H1 (cell line): ENCODE measurements at regions not wholly inside any gene's neighbourhood (a gene's known extent, or its start where the extent isn't known, plus 50 kb on each side); places are given as distances from the start of the nearest gene placed in this dataset.

Source experiments
- CBX5 ChIP-seq: fragments of 300-800, 300-1000 bp; sonication (generic); IDR thresholded peaks from 2 replicates; pipeline ENCODE4 v1.7.1; 2016; ENCODE audit warnings: antibody characterized with exemption, low read length, low read depth
- CEBPB ChIP-seq: IDR thresholded peaks from 2 replicates; pipeline ENCODE4 v1.6.1; 2012; ENCODE audit warnings: low read depth, low read length
- CHD1 ChIP-seq: IDR thresholded peaks from 2 replicates; pipeline ENCODE4 v1.6.1; 2012; ENCODE audit warnings: low read depth, low read length, improper control_type of control experiment
- CREB1 ChIP-seq: IDR thresholded peaks from 2 replicates; pipeline ENCODE4 v1.6.1; 2012; ENCODE audit warnings: inconsistent platforms
- EZH2 ChIP-seq: fragments of 200-600 bp; sonication (generic); IDR thresholded peaks from 2 replicates; pipeline ENCODE4 v1.7.1; 2012; ENCODE audit warnings: low read depth, mild to moderate bottlenecking, moderate library complexity, low read length, inconsistent platforms; ENCODE audit not compliant: severe bottlenecking
- JUN ChIP-seq: IDR thresholded peaks from 2 replicates; pipeline ENCODE4 v1.6.1; 2011; ENCODE audit warnings: low read depth, mild to moderate bottlenecking, improper control_type of control experiment, low read length
- POLR2A ChIP-seq, 2 experiments: IDR thresholded peaks; 1 replicate in 1 of 2; 2 replicates in 1 of 2; pipeline ENCODE4 v1.6.1; 2011; ENCODE audit warnings: low read depth in 2 of 2, low read length in 2 of 2, mild to moderate bottlenecking in 2 of 2; ENCODE audit errors: control extremely low read depth in 1 of 2
- TBP ChIP-seq: IDR thresholded peaks from 2 replicates; pipeline ENCODE4 v1.6.1; 2011; ENCODE audit warnings: low read depth, low read length, improper control_type of control experiment
- TCF12 ChIP-seq: IDR thresholded peaks from 2 replicates; pipeline ENCODE4 v1.6.1; 2011; ENCODE audit warnings: low read depth, mild to moderate bottlenecking, low read length
- ZNF274 ChIP-seq: IDR thresholded peaks from 2 replicates; pipeline ENCODE4 v1.7.0; 2012; ENCODE audit warnings: low read length, borderline replicate concordance; ENCODE audit errors: extremely low read depth
- TF ChIP-seq, protein P1 (sequence below): fragments of 300-600 bp; sonication (generic); IDR thresholded peaks from 2 replicates; pipeline ENCODE4 v1.7.1; 2012; ENCODE audit warnings: low read length, moderate library complexity, mild to moderate bottlenecking, inconsistent platforms; ENCODE audit not compliant: insufficient replicate concordance

DNA sequence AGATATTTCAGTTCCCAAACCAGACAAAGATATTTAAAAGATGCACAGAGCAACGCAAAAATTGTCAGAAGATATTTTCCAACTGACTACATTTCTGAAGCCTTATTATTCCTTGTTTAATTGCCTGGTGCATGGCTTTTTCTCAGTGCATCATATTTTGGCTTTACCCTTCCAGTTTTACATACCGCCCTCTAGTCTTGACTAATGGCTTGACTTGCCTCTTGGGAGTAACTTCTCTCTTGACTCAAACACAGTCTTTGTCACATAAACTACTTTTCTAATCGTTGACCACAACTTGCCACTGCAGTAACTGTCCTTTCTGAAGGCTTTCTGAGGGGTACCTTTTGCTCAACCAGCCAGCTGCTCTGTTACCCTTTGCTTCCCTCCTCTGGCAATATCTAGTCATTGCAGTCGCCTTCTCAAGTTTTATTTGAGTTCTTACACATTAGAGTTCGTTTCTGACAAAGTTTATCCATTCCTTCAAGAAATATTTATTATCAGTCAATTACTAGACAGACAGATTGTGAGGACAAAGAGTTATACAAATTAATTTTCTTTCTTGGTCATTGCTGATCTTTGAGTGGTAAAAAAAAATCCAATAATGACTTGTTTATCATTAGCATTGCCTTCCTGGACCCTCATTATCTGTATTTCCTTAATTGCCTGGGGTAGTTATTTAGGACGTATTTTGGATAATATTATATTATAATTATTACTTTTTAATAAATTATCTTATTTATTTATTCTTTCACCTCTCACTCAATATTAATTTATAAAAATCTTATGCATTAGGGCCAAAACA, 506.9 kb upstream of the PCDH10 start (continued):
- no peak for TF ChIP-seq JUN
- TF ChIP-seq CEBPB = peak; percentile 53
- TF ChIP-seq TCF12 = no peak
- 0 out of 2 replicates have a peak, but pooled peaks have one; percentile 13 for TF ChIP-seq CREB1
- TF ChIP-seq POLR2A (IDR thresholded peaks at IDR 0.05; ENCODE audit: control extremely low read depth in 1 of 2, low read depth in 2 of 2, low read length in 2 of 2) = no peak
- no peak for TF ChIP-seq CHD1
- no peak for TF ChIP-seq EZH2
- TF ChIP-seq, protein P1, sequence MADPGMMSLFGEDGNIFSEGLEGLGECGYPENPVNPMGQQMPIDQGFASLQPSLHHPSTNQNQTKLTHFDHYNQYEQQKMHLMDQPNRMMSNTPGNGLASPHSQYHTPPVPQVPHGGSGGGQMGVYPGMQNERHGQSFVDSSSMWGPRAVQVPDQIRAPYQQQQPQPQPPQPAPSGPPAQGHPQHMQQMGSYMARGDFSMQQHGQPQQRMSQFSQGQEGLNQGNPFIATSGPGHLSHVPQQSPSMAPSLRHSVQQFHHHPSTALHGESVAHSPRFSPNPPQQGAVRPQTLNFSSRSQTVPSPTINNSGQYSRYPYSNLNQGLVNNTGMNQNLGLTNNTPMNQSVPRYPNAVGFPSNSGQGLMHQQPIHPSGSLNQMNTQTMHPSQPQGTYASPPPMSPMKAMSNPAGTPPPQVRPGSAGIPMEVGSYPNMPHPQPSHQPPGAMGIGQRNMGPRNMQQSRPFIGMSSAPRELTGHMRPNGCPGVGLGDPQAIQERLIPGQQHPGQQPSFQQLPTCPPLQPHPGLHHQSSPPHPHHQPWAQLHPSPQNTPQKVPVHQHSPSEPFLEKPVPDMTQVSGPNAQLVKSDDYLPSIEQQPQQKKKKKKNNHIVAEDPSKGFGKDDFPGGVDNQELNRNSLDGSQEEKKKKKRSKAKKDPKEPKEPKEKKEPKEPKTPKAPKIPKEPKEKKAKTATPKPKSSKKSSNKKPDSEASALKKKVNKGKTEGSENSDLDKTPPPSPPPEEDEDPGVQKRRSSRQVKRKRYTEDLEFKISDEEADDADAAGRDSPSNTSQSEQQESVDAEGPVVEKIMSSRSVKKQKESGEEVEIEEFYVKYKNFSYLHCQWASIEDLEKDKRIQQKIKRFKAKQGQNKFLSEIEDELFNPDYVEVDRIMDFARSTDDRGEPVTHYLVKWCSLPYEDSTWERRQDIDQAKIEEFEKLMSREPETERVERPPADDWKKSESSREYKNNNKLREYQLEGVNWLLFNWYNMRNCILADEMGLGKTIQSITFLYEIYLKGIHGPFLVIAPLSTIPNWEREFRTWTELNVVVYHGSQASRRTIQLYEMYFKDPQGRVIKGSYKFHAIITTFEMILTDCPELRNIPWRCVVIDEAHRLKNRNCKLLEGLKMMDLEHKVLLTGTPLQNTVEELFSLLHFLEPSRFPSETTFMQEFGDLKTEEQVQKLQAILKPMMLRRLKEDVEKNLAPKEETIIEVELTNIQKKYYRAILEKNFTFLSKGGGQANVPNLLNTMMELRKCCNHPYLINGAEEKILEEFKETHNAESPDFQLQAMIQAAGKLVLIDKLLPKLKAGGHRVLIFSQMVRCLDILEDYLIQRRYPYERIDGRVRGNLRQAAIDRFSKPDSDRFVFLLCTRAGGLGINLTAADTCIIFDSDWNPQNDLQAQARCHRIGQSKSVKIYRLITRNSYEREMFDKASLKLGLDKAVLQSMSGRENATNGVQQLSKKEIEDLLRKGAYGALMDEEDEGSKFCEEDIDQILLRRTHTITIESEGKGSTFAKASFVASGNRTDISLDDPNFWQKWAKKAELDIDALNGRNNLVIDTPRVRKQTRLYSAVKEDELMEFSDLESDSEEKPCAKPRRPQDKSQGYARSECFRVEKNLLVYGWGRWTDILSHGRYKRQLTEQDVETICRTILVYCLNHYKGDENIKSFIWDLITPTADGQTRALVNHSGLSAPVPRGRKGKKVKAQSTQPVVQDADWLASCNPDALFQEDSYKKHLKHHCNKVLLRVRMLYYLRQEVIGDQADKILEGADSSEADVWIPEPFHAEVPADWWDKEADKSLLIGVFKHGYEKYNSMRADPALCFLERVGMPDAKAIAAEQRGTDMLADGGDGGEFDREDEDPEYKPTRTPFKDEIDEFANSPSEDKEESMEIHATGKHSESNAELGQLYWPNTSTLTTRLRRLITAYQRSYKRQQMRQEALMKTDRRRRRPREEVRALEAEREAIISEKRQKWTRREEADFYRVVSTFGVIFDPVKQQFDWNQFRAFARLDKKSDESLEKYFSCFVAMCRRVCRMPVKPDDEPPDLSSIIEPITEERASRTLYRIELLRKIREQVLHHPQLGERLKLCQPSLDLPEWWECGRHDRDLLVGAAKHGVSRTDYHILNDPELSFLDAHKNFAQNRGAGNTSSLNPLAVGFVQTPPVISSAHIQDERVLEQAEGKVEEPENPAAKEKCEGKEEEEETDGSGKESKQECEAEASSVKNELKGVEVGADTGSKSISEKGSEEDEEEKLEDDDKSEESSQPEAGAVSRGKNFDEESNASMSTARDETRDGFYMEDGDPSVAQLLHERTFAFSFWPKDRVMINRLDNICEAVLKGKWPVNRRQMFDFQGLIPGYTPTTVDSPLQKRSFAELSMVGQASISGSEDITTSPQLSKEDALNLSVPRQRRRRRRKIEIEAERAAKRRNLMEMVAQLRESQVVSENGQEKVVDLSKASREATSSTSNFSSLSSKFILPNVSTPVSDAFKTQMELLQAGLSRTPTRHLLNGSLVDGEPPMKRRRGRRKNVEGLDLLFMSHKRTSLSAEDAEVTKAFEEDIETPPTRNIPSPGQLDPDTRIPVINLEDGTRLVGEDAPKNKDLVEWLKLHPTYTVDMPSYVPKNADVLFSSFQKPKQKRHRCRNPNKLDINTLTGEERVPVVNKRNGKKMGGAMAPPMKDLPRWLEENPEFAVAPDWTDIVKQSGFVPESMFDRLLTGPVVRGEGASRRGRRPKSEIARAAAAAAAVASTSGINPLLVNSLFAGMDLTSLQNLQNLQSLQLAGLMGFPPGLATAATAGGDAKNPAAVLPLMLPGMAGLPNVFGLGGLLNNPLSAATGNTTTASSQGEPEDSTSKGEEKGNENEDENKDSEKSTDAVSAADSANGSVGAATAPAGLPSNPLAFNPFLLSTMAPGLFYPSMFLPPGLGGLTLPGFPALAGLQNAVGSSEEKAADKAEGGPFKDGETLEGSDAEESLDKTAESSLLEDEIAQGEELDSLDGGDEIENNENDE = no peak
- TF ChIP-seq CBX5 = no peak
- TF ChIP-seq ZNF274 = no peak
- TF ChIP-seq TBP = no peak
